ENCODE measurements at regions not wholly inside any gene's neighbourhood (a gene's known extent, or its start where the extent isn't known, plus 50 kb on each side); places are given as distances from the start of the nearest gene placed in this dataset.

DNA sequence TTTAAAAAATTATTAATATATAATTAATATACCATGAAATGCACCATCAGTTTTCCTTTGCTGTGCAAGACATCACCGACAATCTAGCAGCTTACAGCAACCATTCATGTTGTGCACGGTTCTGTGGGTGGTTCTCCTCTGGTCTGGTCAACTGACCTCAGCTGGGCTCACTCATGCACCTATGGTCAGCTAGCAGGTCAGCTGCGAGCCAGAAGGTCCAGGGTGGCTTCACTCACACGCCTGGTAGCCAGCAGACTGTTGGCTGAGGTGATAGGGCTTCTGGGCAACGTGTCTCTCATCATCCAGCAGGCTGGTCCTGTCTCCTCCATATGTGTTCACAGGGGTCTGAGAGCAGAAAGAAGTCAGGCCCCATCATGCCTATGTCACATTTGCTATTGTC, 210.4 kb downstream of the KIF26A start:
- TF ChIP-seq, protein P1, sequence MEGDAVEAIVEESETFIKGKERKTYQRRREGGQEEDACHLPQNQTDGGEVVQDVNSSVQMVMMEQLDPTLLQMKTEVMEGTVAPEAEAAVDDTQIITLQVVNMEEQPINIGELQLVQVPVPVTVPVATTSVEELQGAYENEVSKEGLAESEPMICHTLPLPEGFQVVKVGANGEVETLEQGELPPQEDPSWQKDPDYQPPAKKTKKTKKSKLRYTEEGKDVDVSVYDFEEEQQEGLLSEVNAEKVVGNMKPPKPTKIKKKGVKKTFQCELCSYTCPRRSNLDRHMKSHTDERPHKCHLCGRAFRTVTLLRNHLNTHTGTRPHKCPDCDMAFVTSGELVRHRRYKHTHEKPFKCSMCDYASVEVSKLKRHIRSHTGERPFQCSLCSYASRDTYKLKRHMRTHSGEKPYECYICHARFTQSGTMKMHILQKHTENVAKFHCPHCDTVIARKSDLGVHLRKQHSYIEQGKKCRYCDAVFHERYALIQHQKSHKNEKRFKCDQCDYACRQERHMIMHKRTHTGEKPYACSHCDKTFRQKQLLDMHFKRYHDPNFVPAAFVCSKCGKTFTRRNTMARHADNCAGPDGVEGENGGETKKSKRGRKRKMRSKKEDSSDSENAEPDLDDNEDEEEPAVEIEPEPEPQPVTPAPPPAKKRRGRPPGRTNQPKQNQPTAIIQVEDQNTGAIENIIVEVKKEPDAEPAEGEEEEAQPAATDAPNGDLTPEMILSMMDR (IDR thresholded peaks at IDR 0.05), result no peak
- no peak for TF ChIP-seq SMC3 (IDR thresholded peaks at IDR 0.05)
- no peak for TF ChIP-seq EHMT2 (IDR thresholded peaks at IDR 0.05; ENCODE audit: low read depth)
- TF ChIP-seq ZFP36 (IDR thresholded peaks at IDR 0.05; ENCODE audit: borderline replicate concordance, partially characterized antibody), result no peak

Data from A549 (cell line).